ENCODE measurements at regions not wholly inside any gene's neighbourhood (a gene's known extent, or its start where the extent isn't known, plus 50 kb on each side); places are given as distances from the start of the nearest gene placed in this dataset.
"Not testable (repeated sequence)": the region's sequence is repeated elsewhere in the genome, so short reads cannot be mapped to it uniquely, and the experiment has no call there.

- DNase-seq: no peak
These were observed 307.9 kb upstream of the RBMS3 start for GRCh38 chr3:28972921-28973320.

DNA sequence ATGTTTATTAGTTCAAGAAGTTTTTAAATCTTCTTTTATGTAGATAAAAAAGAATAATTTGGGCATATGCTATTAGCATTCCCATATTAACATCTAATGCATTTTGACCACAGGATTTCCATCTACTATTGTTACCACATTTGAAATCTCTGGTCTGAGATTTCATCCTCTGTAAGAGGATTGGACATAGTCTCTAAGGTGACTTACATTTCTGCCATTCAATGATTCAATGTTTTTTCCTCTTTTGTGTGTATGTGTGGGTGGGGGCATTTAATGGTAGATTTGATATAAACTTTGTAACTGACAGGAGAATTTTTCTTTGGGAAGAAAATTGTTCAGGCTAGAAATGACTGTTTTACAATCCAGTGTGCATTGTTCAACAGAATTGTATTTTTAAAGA is 307.3 kb upstream of the RBMS3 start:
- no peak for DNase-seq

GRCh38 chr3:28978092-28978491 is 302.8 kb upstream of the RBMS3 start:
- no peak for DNase-seq

DNA sequence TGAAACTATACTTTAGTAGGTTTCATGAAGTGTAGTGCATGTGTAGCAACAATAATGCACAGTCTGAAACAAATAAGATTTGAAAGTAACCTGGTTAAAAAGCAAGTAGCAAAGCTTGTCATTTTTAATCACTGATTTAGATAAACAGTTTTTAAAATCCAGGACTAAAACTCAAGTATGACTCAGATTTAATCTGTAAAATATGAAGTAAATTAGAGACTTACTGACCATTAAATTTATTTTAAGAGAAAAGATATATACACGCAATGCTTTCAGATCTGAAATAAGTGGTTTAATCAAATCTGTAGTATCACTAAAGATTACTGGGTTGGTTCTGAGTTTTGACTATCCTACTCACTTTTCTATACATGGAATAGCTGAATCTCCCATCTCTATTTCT is 300.7 kb upstream of the RBMS3 start:
- no peak for DNase-seq

- no peak for DNase-seq
These were observed 300.2 kb upstream of the RBMS3 start for GRCh38 chr3:28980631-28981030.

DNA sequence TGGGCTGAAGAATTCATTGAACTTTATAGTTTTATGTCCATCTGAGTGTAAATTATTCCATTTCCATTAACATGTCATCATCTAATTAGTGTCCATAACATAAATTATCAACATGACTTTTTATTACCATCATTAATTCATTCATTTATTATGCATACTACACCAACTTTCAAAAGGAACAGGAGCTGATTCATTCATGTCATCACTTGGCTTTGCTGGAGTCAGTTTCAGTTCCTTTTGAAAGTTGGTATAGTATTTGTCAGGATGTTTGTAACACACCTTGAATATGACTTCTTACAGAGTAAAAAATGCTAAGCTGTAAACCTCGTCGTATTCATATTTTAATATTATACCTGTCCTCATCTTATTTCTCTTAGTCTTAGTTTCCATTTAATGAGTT is 298.0 kb upstream of the RBMS3 start:
- no peak for DNase-seq

GRCh38 chr3:28986922-28987321 is 293.9 kb upstream of the RBMS3 start:
- no peak for DNase-seq

DNA sequence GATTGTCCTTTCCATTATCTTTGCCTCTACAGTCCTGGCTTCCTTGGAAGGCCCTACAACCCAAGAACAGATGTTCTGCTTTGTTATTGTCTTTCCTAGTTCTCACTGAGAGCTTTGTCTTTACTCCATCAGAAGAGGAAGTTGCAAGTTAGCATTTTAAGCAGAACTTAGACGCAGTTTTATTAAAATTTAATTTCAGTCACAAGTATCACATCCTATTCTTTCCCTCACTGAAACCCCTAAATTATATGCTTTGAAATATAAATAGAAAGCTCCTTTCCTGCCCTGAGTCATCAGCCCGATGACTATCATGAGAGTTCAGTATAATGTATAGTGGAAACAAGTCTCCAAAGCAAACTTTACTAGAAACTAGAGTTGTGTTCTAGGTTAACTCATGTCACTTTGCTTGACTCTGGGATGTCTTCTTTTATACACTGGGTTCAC is 291.2 kb upstream of the RBMS3 start:
- no peak for DNase-seq

DNA sequence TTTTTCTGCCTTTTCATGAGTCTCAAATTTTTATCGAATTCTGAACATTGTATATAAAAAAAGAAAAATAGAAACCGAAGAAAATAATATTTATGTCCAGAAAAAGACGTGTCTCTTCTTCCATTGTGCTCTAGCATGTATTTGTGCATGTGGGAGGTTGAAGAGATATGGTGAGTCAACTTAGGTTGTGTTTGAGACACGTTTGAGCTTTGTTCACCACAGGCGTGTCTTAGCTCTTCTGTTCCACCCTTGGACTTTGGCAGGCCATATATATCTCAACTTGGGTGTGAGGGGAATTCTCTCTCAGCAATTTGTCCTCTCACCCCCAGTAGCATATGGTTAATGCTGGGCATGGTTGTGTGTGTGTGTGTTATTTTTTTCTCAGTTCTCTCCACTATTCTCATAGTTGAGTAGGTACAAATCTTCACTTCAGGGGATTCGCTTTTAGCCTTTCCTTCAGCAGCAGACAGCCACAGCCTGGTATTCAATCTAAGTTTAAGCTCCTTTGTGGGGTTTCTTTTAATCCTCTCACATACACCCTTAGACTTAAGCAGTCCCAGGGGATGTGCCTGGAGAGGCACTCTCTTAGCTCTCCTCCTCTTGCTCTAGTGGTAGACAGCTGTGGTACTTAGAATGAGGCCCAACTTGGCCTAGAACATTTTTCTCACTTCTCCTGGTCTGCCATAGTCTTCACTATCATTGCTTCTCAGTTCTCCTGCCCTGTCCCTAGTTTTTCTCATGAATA is 286.5 kb upstream of the RBMS3 start:
- DNase-seq: no peak

DNA sequence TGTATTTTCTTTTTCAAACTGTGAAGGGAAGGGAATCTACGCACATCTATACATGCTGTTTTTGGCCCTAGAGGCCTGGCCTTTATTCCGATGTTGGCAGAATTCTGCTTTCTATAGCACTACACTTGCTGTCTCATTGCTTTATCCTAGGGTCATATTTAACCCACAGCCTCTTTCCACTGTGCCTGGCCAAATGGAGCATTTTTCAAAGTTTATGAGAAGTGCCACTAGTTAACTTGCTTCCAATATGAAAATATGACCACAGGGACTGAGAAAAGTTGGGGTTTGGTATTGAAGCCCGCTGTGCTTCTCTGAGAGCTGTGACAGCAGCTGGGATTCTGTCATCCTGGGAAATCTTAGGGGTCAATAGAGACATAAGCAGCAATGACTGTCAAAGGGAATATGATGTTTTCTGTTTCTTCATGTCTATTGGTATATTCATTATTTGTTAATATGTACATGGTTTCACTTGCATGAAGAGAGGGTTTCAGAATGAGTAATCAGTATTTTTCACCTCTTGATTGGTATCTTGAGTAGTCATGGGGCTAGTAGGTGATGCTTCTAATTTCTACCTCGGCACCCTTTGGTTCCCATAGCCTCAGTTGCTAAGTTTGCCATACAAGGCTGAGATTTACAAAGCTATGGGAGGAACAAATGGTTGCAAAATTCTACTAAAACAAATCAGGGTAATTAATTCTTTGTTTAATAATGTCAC is 275.8 kb upstream of the RBMS3 start:
- no peak for DNase-seq

DNA sequence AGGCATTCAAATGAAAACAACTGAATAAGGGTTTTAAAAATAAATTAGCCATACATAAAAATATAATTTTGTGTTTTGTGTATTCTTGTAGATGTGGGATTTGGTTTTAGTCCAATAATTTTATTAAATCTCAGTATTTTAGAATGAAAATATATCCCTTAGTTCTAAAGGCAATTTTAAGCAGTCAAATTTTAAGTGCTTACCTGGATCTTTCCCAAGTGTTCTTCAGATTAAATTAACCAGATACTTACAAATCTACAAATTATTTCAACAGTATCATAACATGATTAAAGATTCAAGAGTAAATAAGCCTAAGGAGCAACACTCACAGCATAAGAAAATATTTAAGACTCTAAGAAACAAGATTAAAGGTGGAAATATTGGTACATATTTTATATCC is 275.0 kb upstream of the RBMS3 start:
- no peak for DNase-seq

GRCh38 chr3:29011441-29011840 is 269.4 kb upstream of the RBMS3 start:
- DNase-seq: no peak

GRCh38 chr3:29011966-29012365 is 268.9 kb upstream of the RBMS3 start:
- DNase-seq: no peak

GRCh38 chr3:29022976-29023375 is 257.9 kb upstream of the RBMS3 start:
- no peak for DNase-seq

DNA sequence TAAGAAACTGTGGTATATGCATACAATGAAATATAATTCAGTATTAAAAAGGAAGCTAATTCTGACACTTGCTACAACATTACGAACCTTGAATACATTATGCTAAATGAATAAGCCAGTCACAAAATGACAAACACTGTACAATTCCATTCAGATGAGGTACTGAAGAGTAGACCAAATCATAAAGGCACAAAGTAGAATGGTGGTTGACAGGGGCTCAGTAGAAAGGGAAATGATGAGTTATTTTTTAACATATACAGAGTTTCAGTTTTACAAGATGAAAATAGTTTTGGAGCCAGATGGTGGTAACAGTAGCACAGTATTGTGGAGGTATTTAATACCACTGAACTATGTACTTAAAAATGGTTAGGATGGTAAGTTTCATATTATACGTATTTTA is 254.6 kb upstream of the RBMS3 start:
- DNase-seq: no peak

DNA sequence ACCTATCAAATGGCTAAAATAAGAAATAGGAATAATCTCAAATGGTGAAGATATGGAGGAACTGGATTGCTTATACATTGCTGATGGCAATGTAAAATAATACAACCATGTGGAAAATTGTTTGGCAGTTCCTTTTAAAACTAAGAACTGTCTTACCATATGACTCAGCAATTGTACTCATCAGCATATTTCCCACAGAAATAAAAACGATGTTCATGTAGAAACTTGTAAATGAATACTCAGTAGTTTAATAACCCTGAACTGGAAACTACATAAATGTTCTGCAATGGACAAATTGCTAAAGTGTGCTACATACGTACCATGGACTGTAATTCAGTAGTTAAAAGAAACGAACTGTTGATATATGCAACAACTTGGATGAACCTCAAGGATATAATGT is 253.9 kb upstream of the RBMS3 start:
- no peak for DNase-seq

- not testable (repeated sequence) for DNase-seq
These were observed 249.7 kb upstream of the RBMS3 start for GRCh38 chr3:29031175-29031574.

DNA sequence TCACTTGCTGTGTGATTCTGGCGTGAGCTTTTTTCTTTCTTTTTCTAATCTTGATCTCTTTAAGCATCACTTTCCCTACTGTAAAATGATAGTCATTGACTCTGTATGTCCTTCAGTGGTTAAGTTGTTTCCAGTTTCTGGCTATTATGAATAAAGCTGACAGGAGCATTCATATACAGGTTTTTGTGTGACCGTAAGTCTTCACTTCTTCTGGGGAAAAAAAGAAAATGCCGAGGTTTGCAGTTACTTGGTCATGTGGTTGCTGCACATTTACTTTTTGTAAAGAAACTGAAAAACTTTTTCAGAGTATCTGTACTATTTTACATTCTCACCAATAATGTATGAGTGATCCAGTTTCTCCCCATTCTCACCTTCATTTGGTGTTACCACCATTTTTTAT is 247.4 kb upstream of the RBMS3 start:
- no peak for DNase-seq

DNA sequence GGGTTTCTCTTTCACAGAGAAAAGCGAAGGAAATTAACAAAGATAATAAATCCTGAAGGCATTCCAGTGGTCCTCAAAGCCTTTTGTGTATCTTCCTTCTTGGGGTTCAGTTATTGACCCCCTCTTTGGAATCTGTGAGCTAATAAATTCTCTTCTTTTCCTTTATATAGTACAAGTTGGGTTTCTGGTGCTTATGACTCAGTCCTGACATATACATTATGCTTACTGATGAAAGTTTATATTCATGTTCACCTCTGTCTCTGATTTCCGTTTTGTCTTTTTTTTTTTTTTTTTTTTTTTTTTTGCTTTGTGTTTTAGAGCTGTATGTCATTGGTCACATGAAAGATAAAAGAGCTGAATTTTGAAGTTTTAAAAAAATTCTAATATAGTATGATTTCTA is 230.7 kb upstream of the RBMS3 start:
- DNase-seq: no peak

GRCh38 chr3:29057326-29057725 is 223.5 kb upstream of the RBMS3 start:
- no peak for DNase-seq

- no peak for DNase-seq
These were observed 216.8 kb upstream of the RBMS3 start for GRCh38 chr3:29064085-29064484.

GRCh38 chr3:29065211-29065785 is 215.6 kb upstream of the RBMS3 start:
- no peak for DNase-seq

DNA sequence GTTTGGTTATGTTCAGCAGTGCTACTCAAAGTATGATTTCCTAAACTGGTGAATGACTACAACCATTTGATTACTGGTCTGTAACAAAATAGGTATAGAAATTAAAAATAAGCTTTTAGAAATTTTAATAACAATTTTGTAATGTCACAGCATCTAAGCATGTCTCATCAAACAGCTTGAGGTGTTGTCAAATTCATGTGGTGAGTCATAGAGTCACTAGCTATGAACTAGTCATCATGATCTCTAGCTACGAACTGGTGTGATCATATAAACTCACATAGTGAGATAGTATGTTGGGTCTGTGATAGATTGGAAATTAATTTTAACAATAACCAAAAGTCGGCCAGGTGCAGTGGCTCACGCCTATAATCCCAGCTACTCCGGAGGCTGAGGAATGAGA is 213.9 kb upstream of the RBMS3 start:
- no peak for DNase-seq

DNA sequence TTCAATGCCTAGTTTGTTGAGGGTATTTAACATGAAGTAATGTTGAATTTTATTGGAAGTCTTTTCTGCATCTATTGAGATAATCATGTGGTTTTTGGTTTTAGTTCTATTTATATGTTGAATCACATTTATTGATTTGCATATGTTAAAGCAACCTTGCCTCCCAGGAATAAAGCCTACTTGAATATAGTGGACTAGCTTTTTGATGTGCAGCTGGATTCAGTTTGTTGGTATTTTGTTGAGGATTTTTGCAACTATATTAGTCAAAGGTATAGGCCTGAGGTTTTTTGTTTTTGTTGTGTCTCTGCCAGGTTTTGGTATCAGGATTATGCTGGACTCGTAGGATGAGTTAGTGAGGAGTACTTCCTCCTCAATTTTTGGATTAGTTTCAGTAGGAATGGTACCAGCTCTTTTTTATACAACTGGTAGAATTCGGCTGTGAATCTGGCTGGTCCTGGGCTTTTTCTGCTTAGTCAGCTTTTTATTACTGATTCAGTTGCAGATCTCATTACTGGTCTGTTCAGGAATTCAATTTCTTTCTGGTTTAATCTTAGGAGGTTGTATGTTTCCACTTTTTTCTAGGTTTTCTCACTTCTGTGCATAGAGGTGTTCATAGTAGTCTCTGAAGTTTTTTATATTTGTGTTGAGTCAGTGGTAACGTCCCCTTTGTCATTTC is 209.8 kb upstream of the RBMS3 start:
- no peak for DNase-seq
